ENCODE measurements at regions not wholly inside any gene's neighbourhood (a gene's known extent, or its start where the extent isn't known, plus 50 kb on each side); places are given as distances from the start of the nearest gene placed in this dataset.

- ATAC-seq (no peak), FAIRE-seq (no peak), DNase-seq (ENCODE audit: extremely low read depth in 1 of 4, low spot score in 3 of 4) (no peak)
- intact Hi-C loops (cut with micrococcal nuclease) (no loop called here), in situ Hi-C loops (cut with MboI) (no loop called here)
- H3K27me3 ChIP-seq (ENCODE audit: control insufficient read depth in 2 of 2, insufficient read depth in 2 of 2, low read length in 2 of 2), result peaks cover 2 to 10% of the 10 kb centered on the region in 2 experiments; a peak in 3 of 5 replicates
- no peak overlapping the region for H2AFZ ChIP-seq (ENCODE audit: low read depth, low read length)
- H3K9ac ChIP-seq (ENCODE audit: insufficient read depth in 1 of 2, low read depth in 2 of 2, low read length in 2 of 2), result no peak overlapping the region
- ChIA-PET CTCF (ENCODE audit: low intra/inter-chr PET ratio) (no interaction called here), POLR2A (no interaction called here)
- BruUV-seq (replicated peaks), result no TSS peak
- H4K20me1 ChIP-seq (replicated peaks; ENCODE audit: control insufficient read depth, insufficient read depth, low read length), result no peaks in the 10 kb centered on the region
- no peaks in the 10 kb centered on the region for H3K9me3 ChIP-seq (replicated peaks; ENCODE audit: control insufficient read depth, insufficient read depth, low read depth, low read length)
- H3K79me2 ChIP-seq (ENCODE audit: control insufficient read depth, insufficient read depth, low read length), result no peaks in the 10 kb centered on the region
- H3K36me3 ChIP-seq (ENCODE audit: control insufficient read depth, insufficient read depth, low read length), result no peaks in the 10 kb centered on the region
- H3K4me2 ChIP-seq (ENCODE audit: insufficient read depth, low read length), result no peak overlapping the region
- no peak overlapping the region for H3K27ac ChIP-seq (ENCODE audit: extremely low read depth, low read depth, low read length)
- TF ChIP-seq ARID4B (CRISPR knock-in tag; IDR thresholded peaks at IDR 0.05) (no peak), SNRNP70 (optimal IDR thresholded peaks at IDR 0.05; ENCODE audit: low read depth, low read length) (no peak), ZNF197 (CRISPR knock-in tag; IDR thresholded peaks at IDR 0.05; ENCODE audit: low read depth) (no peak), NFRKB (IDR thresholded peaks at IDR 0.05; ENCODE audit: low read depth) (no peak), YBX1 (IDR thresholded peaks at IDR 0.05) (no peak)
- TF ChIP-seq, protein P1, sequence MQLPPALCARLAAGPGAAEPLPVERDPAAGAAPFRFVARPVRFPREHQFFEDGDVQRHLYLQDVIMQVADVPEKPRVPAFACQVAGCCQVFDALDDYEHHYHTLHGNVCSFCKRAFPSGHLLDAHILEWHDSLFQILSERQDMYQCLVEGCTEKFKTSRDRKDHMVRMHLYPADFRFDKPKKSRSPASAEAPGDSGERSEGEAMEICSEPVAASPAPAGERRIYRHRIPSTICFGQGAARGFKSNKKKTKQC (CRISPR knock-in tag; IDR thresholded peaks at IDR 0.05), result no peak
- 0% methylated on average over 5 of the region's 8 CpGs for WGBS (ENCODE audit: insufficient coverage, low coverage, missing lambda C conversion rate)
- no peaks in the 10 kb centered on the region for H3K9me1 ChIP-seq (ENCODE audit: control insufficient read depth, insufficient read depth, low read length)
- no peaks in the 10 kb centered on the region for H3K4me1 ChIP-seq (replicated peaks in 1 of 2; ENCODE audit: control insufficient read depth in 2 of 2, insufficient read depth in 2 of 2, low read length in 2 of 2)
- H3K4me3 ChIP-seq, result no peak overlapping the region
Measured at GRCh38 chr9:135008416-135008815, 79.1 kb upstream of the OLFM1 start.
